ENCODE measurements at regions not wholly inside any gene's neighbourhood (a gene's known extent, or its start where the extent isn't known, plus 50 kb on each side); places are given as distances from the start of the nearest gene placed in this dataset.

DNA sequence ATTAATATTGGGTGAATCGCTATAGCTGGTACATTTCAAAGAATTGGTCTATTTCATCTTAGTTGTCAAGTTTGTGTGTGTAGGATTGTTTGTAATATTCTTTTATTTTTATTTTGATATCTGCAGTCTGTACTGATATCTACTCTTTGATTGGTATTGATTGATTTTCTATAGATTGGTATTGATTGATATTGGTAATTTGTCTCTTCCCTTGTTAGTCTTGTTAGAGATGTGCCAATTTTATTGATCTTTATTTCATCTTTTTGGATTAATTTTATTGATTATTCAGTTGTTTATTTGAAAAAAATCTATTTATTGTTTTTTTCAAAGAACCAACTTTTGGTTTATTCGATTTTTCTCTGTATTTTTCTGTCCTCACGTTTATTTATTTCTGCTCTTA is 61.4 kb downstream of the TM2D3 start:
- Histone ChIP-seq H3K27me3 (replicated peaks; ENCODE audit: insufficient read depth, low read depth, low read length, poor library complexity) (peaks cover 22% of the 10 kb centered on the region), H3K36me3 (ENCODE audit: insufficient read depth, low read length, poor library complexity, severe bottlenecking) (no peaks in the 10 kb centered on the region), H3K9me3 (ENCODE audit: low read depth, low read length, poor library complexity, severe bottlenecking) (no peaks in the 10 kb centered on the region), H3K4me1 (ENCODE audit: insufficient read depth, low read length, poor library complexity, severe bottlenecking) (no peaks in the 10 kb centered on the region), H3K27ac (ENCODE audit: low read depth, low read length, poor library complexity, severe bottlenecking) (no peak overlapping the region), H3K4me3 (ENCODE audit: low read depth, low read length, poor library complexity, severe bottlenecking) (no peak overlapping the region)
- intact Hi-C loops (cut with micrococcal nuclease; ENCODE audit: unreplicated experiment), result no loop called here
- ChIA-PET POLR2A (ENCODE audit: low non-redundant PET) (no interaction called here), CTCF (no interaction called here)
- BruUV-seq (replicated peaks), result no TSS peak
- TF ChIP-seq EZH2 (IDR thresholded peaks at IDR 0.05; ENCODE audit: borderline replicate concordance, low read depth, low read length, poor library complexity, severe bottlenecking), result no peak
- TF ChIP-seq, protein P1, sequence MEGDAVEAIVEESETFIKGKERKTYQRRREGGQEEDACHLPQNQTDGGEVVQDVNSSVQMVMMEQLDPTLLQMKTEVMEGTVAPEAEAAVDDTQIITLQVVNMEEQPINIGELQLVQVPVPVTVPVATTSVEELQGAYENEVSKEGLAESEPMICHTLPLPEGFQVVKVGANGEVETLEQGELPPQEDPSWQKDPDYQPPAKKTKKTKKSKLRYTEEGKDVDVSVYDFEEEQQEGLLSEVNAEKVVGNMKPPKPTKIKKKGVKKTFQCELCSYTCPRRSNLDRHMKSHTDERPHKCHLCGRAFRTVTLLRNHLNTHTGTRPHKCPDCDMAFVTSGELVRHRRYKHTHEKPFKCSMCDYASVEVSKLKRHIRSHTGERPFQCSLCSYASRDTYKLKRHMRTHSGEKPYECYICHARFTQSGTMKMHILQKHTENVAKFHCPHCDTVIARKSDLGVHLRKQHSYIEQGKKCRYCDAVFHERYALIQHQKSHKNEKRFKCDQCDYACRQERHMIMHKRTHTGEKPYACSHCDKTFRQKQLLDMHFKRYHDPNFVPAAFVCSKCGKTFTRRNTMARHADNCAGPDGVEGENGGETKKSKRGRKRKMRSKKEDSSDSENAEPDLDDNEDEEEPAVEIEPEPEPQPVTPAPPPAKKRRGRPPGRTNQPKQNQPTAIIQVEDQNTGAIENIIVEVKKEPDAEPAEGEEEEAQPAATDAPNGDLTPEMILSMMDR (conservative IDR thresholded peaks at IDR 0.05; ENCODE audit: low read depth, low read length), result no peak
- no peak for DNase-seq (ENCODE audit: low spot score)

DNA sequence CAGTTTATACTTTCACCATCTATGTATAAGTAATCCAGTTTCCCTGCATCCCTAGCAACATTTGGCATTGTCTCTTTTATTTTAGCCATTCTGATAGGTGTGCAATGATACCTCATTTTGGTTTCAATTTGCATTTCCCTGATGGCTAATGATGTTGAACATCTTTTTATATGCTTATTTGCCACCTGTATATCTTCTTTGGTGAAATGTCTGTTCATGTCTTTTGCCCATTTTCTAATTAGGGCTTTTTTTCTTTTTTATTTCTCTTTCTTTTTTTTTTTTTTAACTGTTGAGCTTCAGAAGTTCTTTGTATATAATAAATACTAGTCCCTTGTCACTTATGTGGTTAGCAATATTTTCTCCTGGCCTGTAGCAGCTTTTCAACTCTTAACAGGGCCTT is 68.9 kb downstream of the TM2D3 start:
- Histone ChIP-seq H3K27me3 (replicated peaks; ENCODE audit: insufficient read depth, low read depth, low read length, poor library complexity) (peaks cover 43% of the 10 kb centered on the region), H3K9me3 (ENCODE audit: low read depth, low read length, poor library complexity, severe bottlenecking) (no peaks in the 10 kb centered on the region), H3K27ac (ENCODE audit: low read depth, low read length, poor library complexity, severe bottlenecking) (no peak overlapping the region), H3K4me3 (ENCODE audit: low read depth, low read length, poor library complexity, severe bottlenecking) (no peak overlapping the region), H3K4me1 (ENCODE audit: insufficient read depth, low read length, poor library complexity, severe bottlenecking) (no peaks in the 10 kb centered on the region), H3K36me3 (ENCODE audit: insufficient read depth, low read length, poor library complexity, severe bottlenecking) (no peaks in the 10 kb centered on the region)
- ChIA-PET POLR2A (ENCODE audit: low non-redundant PET) (interaction anchor here (0.6 kb wide), 1 partner anchor 12 kb away, joined by 5 read pairs; no protein-coding TSS in a partner anchor), CTCF (interaction anchor here (0.7 kb wide), 1 partner anchor 57 kb away, joined by 5 read pairs; no protein-coding TSS in a partner anchor)
- intact Hi-C loops (cut with micrococcal nuclease; ENCODE audit: unreplicated experiment), result no loop called here
- DNase-seq (ENCODE audit: low spot score), result no peak
- TF ChIP-seq, protein P1 (conservative IDR thresholded peaks at IDR 0.05; ENCODE audit: low read depth, low read length), result no peak
- no peak for TF ChIP-seq EZH2 (IDR thresholded peaks at IDR 0.05; ENCODE audit: borderline replicate concordance, low read depth, low read length, poor library complexity, severe bottlenecking)
- BruUV-seq (replicated peaks), result no TSS peak

DNA sequence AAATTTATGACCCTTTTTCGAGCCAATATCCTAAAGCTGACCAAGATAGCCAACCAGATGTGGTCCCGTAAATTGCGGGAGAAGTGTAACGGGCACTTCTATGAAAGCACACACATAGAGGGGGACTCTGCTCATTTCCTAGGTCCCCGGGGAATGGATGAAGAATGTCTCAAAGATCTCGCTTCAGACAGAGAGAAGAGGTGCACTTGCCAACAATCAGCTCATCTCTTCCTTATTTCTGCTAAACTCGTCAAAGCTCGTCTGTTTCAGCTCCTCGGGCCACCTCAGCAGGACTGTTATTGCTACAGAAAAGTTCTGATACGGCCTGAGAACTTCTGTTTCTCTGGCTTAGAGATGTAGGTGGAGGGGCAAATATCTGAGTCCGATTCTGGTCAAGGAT is 71.8 kb downstream of the TM2D3 start:
- Histone ChIP-seq H3K36me3 (ENCODE audit: insufficient read depth, low read length, poor library complexity, severe bottlenecking) (no peaks in the 10 kb centered on the region), H3K9me3 (ENCODE audit: low read depth, low read length, poor library complexity, severe bottlenecking) (no peaks in the 10 kb centered on the region), H3K4me3 (ENCODE audit: low read depth, low read length, poor library complexity, severe bottlenecking) (no peak overlapping the region), H3K27me3 (replicated peaks; ENCODE audit: insufficient read depth, low read depth, low read length, poor library complexity) (peaks cover 29% of the 10 kb centered on the region), H3K27ac (ENCODE audit: low read depth, low read length, poor library complexity, severe bottlenecking) (no peak overlapping the region), H3K4me1 (ENCODE audit: insufficient read depth, low read length, poor library complexity, severe bottlenecking) (no peaks in the 10 kb centered on the region)
- no peak for TF ChIP-seq EZH2 (IDR thresholded peaks at IDR 0.05; ENCODE audit: borderline replicate concordance, low read depth, low read length, poor library complexity, severe bottlenecking)
- TF ChIP-seq, protein P1 (conservative IDR thresholded peaks at IDR 0.05; ENCODE audit: low read depth, low read length), result no peak
- CTCF ChIA-PET, result no interaction called here
- BruUV-seq (replicated peaks), result no TSS peak
- DNase-seq (ENCODE audit: low spot score), result no peak
- POLR2A ChIA-PET (ENCODE audit: low non-redundant PET), result no interaction called here
- intact Hi-C loops (cut with micrococcal nuclease; ENCODE audit: unreplicated experiment), result no loop called here
